ENCODE measurements at regions not wholly inside any gene's neighbourhood (a gene's known extent, or its start where the extent isn't known, plus 50 kb on each side); places are given as distances from the start of the nearest gene placed in this dataset.
"Not testable (repeated sequence)": the region's sequence is repeated elsewhere in the genome, so short reads cannot be mapped to it uniquely, and the experiment has no call there.

DNA sequence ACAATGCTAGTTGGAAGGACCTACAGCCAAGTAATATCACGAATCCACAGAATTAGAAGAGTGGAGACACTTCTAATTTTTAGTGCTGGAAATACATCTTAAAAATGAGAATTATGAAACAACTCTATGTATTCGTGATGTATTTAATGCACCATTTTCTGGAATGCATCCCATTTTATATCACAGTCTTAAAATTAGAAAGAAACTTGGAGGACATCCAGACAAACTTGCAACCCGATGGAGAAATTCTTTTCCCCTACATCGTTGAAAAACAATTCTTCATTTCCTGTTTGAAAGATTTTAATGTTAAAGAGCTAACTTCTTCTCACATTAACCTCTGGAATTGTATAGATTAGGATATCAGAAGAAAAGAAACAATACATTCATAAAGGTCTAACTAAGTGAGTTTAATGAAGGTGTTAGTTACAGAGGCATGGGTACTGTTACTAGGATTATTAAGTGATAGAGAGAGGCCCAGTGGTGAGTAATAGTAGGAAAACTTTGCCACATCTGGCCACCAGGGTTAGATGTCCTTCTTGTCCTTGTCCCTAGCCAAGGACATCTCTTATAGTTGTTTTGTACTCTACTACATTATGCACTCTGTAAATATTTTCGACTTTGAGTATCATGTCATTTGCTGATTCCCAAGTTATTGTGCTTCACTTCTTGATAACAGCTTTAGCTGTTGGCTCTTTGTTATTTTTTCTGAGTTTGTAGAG, 502.4 kb upstream of the PTCHD4 start:
- no peak for DNase-seq (ENCODE audit: low read depth in 2 of 2)

DNA sequence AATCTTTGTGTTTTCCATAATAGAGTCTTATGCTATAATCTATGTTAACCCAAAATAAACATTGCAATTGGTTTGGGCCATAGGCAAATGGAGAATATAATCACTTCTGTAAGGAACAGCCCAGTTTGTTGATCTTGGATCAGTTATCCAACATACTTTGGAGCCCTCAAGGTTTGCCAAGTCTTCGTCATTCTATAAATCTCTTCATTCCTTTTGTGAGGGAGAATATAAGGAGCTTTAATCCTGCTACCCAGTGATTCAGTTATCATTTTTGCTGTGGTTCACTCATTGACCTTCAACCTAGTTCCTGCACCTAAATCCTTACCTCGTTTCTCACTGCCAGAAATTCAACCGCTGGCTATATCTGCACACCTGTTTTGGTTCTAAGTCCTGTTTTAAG, 500.3 kb upstream of the PTCHD4 start:
- DNase-seq (ENCODE audit: low read depth in 2 of 2): no peak

DNA sequence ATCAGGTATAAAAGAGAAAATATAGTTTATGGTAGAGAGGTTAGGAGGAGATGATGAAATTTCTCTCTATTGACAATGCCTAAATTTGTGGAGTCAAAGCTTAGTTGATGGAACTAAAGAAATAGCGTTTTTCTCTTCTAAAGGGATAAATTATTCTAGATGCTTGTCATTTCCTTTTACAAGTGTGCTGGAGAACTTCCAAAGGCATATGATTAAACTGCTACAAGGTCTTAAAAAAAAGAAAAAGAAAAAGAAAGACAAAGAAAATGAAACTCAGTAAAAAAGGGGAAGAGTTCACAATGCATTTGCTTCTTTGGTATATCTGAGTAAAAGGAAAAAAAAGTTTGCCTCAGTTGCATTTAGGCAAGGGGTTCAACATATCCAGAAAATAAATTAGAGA, 499.8 kb upstream of the PTCHD4 start:
- no peak for DNase-seq (ENCODE audit: low read depth in 2 of 2)

DNA sequence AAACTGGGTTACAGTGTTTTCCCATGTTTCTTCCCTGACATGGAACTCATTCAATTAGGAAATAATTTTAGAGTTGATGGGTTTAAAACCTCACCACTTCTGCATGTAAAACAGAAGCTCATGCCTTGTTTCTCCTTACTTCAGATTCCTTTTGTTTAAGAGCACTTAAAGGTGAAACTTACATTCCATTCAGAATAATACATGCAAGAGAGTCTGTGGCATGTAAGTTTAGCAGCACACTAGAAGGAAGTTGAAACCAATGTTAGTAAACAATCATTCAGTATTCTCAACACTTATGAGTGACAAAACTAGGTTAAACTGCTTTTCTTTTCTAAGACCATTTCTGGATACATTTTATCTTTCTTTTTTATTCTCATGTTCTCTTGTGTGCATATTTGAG, 495.6 kb upstream of the PTCHD4 start:
- no peak for DNase-seq (ENCODE audit: low read depth in 2 of 2)

DNA sequence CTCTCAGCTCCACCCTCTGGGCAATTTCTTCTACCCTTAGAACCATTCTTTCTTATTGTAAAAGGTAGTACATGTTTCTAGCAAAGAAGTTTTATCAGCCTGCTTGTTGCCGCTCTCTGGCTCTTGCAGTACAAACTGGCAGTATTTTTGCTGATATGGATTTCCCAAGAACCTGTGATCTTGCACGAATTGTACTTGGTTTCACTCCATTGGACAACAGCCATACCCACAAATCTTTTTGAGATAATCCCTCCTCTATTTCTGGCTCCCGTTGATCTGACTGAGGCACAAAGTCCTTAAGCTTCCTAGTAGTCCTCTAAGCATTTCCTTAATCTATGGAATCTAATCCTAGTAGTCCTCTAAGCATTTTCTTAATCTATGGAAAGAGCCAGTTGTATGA, 487.0 kb upstream of the PTCHD4 start:
- no peak for DNase-seq (ENCODE audit: low read depth in 2 of 2)

DNA sequence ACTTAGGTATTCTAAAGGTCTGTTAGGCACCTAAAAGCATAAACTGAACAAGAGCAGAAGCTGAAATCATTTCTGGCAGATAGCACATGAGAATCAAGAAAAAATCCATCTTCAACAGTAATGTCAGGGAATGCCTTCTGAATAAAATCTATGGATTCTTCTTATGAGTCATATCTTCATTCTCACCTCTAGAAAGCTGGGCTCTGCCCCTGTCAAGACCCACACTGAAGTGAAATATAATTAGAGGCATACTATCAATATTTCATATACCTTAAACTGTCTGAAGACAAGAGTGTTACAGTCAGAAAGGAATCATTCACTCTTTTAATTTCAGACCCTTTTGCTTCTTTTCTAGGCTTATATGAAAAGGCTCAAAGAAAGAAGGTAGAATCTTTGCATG, 485.8 kb upstream of the PTCHD4 start:
- DNase-seq (ENCODE audit: low read depth in 2 of 2): no peak

DNA sequence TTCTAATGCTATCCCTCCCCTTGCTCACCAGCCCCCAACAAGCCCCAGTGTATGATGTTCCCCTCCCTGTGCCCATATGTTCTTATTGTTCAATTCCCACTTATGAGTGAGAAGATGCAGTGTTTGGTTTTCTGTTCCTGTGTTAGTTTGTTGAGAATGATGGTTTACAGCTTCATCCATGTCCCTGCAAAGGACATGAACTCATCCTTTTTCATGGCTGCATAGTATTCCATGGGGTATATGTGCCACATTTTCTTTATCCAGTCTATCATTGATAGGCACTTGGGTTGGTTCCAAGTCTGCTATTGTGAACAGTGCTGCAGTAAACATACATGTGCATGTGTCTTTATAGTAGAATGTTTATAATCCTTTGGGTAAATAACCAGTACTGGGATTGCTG, 480.2 kb upstream of the PTCHD4 start:
- DNase-seq (ENCODE audit: low read depth in 2 of 2): not testable (repeated sequence)

DNA sequence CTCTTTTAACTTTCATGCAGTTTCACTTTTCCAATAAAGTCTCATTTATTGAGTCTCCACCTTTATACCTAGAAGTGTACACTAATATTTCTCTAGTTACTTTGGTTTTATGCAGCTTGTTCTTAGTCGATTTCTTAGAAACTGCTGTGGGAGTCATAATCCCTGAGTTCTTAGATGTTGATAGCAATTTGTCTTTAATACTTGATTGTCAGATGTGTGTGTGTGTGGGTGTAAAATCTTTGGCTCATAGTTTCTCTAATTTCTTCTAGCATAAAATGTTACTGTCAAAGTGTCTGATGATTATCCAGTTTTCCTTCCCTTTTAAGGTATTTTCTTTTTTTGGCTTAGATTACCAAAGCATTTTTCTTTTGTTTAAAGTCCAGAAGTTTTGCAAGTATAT, 473.8 kb upstream of the PTCHD4 start:
- DNase-seq (ENCODE audit: low read depth in 2 of 2): no peak

DNA sequence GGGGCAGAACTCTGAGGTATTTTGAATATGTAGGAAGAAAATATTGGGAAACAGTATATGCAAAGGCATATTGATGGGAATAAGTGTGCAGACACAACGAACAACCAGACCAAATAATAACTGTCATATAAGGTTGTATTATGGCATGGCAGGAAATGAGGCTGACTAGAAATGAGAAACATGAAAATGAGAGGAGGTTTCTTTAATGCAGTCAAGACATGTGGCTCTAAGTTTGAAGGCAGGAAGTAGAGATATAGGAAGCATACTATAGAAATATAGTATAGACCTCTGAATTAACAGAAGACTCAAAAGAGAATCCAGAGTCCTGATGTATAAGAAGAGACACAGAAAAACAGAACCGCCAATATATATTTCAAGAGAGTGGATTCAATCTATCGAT, 459.7 kb upstream of the PTCHD4 start:
- no peak for DNase-seq (ENCODE audit: low read depth in 2 of 2)

DNA sequence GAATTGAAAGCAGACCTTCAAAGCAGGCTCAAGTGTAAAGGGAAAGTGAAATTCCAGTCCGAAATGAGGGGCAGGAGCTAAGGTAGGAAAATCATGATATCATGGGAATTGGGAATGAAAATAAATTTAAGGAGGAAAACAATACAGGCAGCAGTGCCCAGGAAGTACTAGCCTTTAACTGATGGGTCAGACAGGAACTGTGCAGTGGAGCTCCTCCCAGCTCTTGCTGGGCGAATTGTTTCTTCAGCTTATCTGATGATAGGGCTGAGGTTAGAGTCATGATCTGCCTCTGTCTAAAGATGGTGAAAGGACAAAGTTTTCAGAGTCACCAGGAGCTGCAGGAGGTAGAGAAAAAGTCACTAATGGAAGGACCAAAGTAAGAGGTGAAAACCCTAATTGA, 457.9 kb upstream of the PTCHD4 start:
- no peak for DNase-seq (ENCODE audit: low read depth in 2 of 2)

DNA sequence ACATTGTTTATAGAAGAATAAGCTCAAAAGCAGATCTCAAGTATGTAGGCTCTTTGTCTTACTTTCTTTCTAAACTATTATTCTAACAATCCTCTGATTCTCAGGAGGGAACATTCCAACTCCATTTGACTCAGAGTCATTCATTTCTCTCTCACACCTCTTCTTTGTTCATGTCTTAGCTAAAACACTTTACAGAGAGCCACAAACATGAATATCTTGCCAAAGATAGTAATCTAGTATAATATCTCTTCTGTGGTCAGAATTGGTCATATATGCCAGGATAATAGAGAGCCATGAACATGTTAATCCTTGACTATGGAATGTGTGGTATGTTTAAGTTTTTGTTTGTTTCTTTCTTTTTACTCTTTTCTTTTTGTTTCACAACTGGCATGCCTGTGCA, 456.0 kb upstream of the PTCHD4 start:
- DNase-seq (ENCODE audit: low read depth in 2 of 2): no peak

DNA sequence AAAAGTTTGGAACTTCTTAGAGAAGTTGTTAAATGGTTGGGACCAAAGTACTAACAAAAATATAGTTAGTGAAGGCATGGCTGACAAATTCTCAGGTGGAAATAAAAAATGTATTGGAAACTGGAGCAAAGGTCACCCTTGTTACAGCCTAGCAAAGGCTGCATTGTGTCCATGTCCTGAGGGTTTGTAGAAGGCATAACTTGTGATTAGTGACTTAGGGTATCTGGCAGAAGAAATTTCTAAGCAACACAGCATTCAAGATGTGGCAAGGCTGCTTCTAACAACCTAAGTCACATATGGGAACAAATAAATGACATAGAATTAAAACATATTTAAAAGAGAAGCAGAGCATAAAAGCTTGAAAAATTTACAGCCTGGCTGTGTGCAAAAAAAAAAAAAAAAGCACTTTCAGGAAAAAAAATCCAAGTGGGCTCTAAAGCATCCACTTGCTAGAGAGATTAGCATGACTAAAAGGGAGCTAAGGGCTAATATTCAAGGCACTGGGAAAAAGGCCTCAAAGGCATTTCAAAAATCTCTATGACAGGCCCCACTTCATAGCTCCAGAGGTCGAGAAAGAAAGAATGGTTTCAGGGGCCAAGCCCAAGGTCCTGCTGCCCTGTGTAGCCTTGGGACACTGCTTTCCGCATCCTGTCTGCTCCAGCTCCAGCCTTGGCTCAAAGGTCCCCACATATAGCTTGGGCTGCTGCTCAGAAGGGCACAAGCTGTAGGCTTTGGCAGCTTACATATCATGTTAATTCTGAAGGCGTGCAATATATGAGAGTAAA, 453.2 kb upstream of the PTCHD4 start:
- no peak for DNase-seq (ENCODE audit: low read depth in 2 of 2)

DNA sequence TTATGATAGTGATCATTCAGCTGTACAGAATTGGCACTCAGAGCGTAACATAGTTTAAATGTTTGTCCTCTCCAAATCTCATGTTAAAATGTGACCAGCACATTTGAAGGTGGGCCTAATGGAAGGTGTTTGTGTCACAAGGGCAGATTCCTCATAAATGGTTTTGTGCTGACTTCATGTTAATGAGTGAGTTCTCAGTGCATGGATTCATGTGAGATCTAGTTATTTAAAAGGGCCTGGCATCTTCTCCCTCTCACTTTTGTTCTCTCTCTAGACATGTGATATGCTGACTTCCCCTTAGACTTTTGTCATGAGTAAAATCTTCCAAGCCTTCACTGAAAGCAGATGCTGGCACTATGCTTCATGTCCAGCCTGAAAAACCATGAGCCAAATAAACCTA, 452.4 kb upstream of the PTCHD4 start:
- DNase-seq (ENCODE audit: low read depth in 2 of 2): no peak

DNA sequence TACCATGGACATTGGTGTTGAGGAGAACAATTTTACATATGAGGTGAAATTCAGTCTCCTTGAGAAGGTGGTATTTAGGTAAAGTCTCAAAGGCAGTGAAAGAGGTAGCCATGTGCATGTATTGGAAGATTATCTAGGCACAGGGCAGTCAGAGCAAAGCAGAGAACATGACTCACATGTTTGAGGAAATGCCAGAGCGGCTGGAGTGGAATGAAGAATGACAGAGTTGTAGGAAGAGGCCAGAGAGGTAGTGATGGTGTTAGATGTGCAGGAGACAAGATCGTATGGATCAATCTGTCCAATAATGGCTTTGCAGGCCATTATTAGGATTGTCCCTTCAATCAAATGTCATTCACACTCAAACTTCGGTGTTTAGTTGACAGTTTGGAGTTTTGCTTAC, 449.4 kb upstream of the PTCHD4 start:
- no peak for DNase-seq (ENCODE audit: low read depth in 2 of 2)

DNA sequence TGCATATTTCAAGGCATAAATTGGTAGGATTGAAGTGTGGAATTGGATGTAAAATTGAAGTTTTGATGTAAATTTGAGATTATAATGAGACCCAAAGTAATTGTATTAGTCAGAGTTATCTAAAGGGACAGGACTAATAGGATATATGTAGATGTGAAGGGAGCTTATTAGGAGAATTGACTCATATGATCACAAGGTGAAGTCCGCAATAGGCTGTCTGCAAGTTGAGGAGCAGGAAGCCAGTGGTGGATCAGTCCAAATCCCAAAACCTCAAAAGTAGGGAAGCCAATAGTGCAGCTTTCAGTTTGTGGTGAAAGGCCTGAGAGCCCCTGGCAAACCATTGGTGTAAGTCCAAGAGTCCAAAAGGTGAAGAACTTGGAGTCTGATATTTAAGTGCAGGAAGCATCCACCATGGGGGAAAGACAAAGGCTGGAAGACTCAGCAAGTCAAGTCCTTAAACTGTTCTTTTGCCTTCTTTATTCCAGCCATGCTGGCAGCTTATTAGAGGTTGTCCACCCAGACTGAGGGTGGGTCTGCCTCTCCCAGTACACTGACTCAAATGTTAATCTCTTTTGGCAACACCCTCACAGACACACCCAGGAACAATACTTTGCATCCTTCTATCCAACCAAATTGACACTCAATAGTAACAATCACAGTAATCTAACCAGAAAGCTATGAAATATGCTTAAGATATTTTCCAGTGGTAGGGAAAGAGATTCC, 442.6 kb upstream of the PTCHD4 start:
- no peak for DNase-seq (ENCODE audit: low read depth in 2 of 2)

DNA sequence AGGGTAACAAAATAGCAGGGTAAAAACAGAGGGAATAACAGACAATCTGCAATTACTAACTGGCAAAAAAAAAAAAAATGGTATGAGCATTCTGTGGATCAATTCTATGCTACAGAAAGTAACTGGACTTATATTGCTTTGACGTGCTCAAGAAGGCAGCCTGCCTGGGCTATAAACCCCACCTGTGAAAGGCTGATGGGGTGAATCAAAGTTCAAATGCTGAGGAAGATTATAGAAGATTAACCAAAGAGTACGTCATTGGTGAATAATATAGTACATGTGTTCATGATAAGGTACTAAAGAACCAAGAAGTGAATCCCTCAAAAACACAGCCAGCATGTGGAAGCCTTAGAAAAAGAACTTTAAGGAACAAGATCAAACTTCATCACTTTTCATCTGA, 441.9 kb upstream of the PTCHD4 start:
- no peak for DNase-seq (ENCODE audit: low read depth in 2 of 2)

DNA sequence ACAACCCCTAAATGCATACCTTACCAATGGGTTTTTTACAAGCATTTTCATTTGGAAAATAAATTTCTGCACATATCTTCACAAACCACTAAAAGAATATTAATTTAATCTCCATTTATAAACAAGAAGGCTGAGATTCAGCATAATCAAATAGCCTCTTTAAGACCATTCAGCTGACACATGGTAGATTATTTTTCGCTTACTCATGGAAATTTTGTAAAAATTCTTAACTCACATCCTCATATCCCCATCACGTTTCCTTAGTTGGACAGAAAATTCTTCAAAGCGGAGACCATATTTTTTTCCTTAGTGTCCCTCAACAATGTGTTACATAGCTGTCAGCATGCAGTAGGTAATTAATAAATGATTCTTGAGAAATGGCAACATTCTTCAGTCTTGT, 439.6 kb upstream of the PTCHD4 start:
- DNase-seq (ENCODE audit: low read depth in 2 of 2): no peak

DNA sequence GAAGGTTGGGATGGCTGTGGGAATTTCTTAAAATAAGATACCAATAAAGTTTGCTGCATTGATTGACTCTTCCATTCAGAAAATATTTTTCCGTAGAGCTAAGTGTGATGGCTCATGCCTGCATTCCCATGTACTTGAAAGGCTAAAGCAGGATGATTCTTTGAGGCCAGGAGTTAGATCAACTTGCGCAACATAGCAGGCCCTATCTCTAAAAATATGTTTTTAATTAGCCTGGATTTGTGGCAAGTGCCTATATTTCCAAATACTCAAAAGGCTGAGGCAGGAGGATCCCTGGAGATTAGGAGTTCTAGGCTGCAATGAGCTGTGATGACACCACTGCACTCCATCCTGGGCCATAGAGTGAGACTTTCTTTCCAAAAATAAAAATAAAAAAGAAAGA, 431.2 kb upstream of the PTCHD4 start:
- no peak for DNase-seq (ENCODE audit: low read depth in 2 of 2)

DNA sequence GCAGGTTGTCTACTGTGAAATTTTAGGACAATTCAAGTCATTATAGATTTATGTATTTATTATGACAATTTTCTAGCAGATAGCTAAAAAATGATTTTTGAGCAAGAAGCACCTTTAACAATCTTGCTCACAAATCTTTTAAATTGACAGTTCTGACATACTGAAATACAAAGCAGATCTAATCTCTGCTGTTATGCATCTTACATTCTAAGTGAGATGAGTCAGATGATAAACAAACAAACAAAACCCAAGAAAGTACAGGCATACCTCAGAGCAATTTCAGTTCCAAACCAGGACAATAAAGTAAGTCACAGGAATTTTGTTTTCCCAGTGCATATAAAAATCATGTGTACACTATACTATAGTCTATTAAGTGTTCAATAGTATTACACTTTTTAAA, 430.7 kb upstream of the PTCHD4 start:
- DNase-seq (ENCODE audit: low read depth in 2 of 2): no peak

DNA sequence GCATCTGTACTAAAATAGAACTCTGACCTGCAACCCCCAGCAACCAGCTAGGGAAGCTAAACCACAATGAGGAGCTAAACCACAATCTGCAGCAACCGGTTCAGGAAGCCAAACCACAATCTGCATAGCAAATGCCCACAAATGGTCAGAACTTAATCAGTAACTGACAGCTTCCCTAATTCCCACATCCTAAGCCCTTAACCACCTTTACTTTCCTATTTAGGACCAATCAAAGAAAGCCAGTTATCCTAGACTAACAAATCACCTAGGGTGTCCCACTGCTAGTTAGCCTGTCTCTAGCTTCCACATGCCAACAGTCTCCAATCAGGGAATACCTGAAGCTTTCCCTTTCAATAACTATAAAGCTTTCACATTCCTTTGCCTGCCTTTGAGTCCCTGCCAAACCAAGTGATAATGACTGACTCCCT, 424.6 kb upstream of the PTCHD4 start:
- DNase-seq (ENCODE audit: low read depth in 2 of 2): peak in 1 of 2 experiments; percentile 14

DNA sequence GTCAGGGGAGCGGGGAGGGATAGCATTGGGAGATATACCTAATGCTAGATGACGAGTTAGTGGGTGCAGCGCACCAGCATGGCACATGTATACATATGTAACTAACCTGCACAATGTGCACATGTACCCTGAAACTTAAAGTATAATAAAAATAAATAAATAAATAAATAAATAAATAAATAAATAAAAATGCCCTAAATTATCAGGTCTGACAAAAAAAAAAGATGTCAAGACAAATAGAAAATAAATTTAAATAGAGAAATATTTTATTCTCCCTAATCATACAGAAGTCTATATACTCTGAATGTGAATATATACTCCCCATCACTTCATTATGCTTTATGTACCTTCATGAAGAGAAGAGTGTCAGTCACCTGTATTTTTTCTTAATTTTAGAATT, 420.0 kb upstream of the PTCHD4 start:
- not testable (repeated sequence) for DNase-seq (ENCODE audit: low read depth in 2 of 2)

DNA sequence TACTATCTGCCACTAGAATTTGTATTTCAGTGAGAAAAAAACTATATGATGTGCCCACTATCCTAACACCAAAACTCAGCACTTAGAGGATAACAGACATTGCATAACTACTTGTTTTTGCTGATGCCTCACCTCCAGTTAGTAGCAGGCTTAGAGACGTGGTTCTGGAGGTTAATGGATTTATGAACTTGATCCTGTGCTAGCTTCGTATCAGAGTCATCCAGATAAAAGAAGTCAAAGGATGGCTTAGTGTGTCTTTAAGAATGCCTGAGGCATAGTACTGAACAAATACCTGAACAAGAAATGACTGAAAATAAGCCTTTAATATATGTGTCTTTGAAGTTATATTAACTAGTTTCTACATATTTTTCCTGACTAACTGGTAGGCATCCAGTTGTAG, 414.9 kb upstream of the PTCHD4 start:
- no peak for DNase-seq (ENCODE audit: low read depth in 2 of 2)

DNA sequence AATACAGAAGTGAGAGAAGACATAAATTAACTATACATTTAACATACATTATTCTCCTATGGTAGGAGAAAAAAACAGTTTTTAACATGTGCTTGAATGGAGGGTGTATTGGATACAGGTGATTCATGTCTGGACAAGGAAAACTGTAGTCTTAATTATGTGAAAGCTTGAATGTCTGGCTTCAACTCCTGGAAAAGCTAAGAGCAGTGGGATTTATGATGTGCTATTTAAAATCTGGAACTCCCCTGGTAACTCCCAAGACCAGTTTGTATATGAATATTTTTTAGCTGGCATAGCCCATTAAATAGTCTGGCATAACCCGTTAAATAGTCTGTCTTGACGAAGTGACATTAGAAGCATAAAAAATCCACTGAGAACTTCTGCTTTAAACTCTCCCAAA, 410.0 kb upstream of the PTCHD4 start:
- no peak for DNase-seq (ENCODE audit: low read depth in 2 of 2)
